ENCODE measurements at regions not wholly inside any gene's neighbourhood (a gene's known extent, or its start where the extent isn't known, plus 50 kb on each side); places are given as distances from the start of the nearest gene placed in this dataset.
A peak's percentile ranks its signal among the peaks of the same experiment; 100 is the strongest.

- Histone ChIP-seq H4K20me1 (ENCODE audit: insufficient read depth) (no peaks in the 10 kb centered on the region), H3K27me3 (replicated peaks; ENCODE audit: insufficient read depth) (no peaks in the 10 kb centered on the region), H3K9me3 (ENCODE audit: low read depth) (no peaks in the 10 kb centered on the region), H3K36me3 (ENCODE audit: low read depth) (no peaks in the 10 kb centered on the region), H3K4me1 (ENCODE audit: insufficient read depth) (peaks cover 33% of the 10 kb centered on the region), H3K4me3 (no peak overlapping the region), H3K79me2 (ENCODE audit: insufficient read depth) (no peaks in the 10 kb centered on the region), H3K27ac (no peak overlapping the region), H2AFZ (peak overlapping the region; percentile 54), H3F3A (ENCODE audit: insufficient read depth) (peaks cover 27% of the 10 kb centered on the region), H3K9me2 (ENCODE audit: insufficient read depth) (no peaks in the 10 kb centered on the region), H3K4me2 (ENCODE audit: unreplicated experiment) (peak overlapping the region; percentile 10), H3K9ac (no peak overlapping the region)
- WGBS, 2 experiments (ENCODE audit: low coverage in 1 of 2, low lambda C conversion rate in 2 of 2, missing lambda C conversion rate in 2 of 2) = 73 to 76% methylated on average over 8 of the region's 8 CpGs
- no peak for TF ChIP-seq EZH2phosphoT487 (IDR thresholded peaks at IDR 0.05; ENCODE audit: insufficient read depth, low read depth)
- no peak for TF ChIP-seq EZH2 (IDR thresholded peaks at IDR 0.05; ENCODE audit: insufficient read depth, poor library complexity, severe bottlenecking)
- in situ Hi-C loops (cut with MboI) = no loop called here
- no peak for DNase-seq
Observed at GRCh38 chr1:101178688-101179491, 57.9 kb upstream of the S1PR1 start.

GRCh38 chr1:101178341-101178687 is 58.5 kb upstream of the S1PR1 start:
- H3K4me2 ChIP-seq (ENCODE audit: unreplicated experiment) = peak overlapping the region; percentile 10
- no peak overlapping the region for H3K27ac ChIP-seq
- no peaks in the 10 kb centered on the region for H4K20me1 ChIP-seq (ENCODE audit: insufficient read depth)
- H3K4me1 ChIP-seq (ENCODE audit: insufficient read depth) = peaks cover 39% of the 10 kb centered on the region
- H3K79me2 ChIP-seq (ENCODE audit: insufficient read depth) = no peaks in the 10 kb centered on the region
- no peaks in the 10 kb centered on the region for H3K36me3 ChIP-seq (ENCODE audit: low read depth)
- peak; percentile 27 for DNase-seq
- no peaks in the 10 kb centered on the region for H3K9me3 ChIP-seq (ENCODE audit: low read depth)
- in situ Hi-C loops (cut with MboI) = no loop called here
- 89 to 100% methylated on average over 1 of the region's 1 CpG for WGBS, 2 experiments (ENCODE audit: low coverage in 1 of 2, low lambda C conversion rate in 2 of 2, missing lambda C conversion rate in 2 of 2)
- H2AFZ ChIP-seq = 0 out of 2 replicates have a peak overlapping the region, but pooled peaks have one; percentile 54
- no peaks in the 10 kb centered on the region for H3K27me3 ChIP-seq (replicated peaks; ENCODE audit: insufficient read depth)
- H3K9ac ChIP-seq = no peak overlapping the region
- H3K4me3 ChIP-seq = no peak overlapping the region
- TF ChIP-seq EZH2 (IDR thresholded peaks at IDR 0.05; ENCODE audit: insufficient read depth, poor library complexity, severe bottlenecking) = no peak
- no peak for TF ChIP-seq EZH2phosphoT487 (IDR thresholded peaks at IDR 0.05; ENCODE audit: insufficient read depth, low read depth)
- H3F3A ChIP-seq (ENCODE audit: insufficient read depth) = peaks cover 33% of the 10 kb centered on the region
- 0 out of 2 replicates have a peak, but pooled peaks cover 2% of the 10 kb centered on the region for H3K9me2 ChIP-seq (ENCODE audit: insufficient read depth)

GRCh38 chr1:101175886-101176285 is 60.9 kb upstream of the S1PR1 start:
- Histone ChIP-seq H3K9ac (peak overlapping the region; percentile 35; the same call in 1 of the 2 replicates), H3K27ac (peak overlapping the region; percentile 83)

GRCh38 chr1:101175466-101175865 is 61.4 kb upstream of the S1PR1 start:
- Histone ChIP-seq H3K9me2 (ENCODE audit: insufficient read depth) (0 out of 2 replicates have a peak, but pooled peaks cover 4% of the 10 kb centered on the region), H3K27me3 (replicated peaks; ENCODE audit: insufficient read depth) (no peaks in the 10 kb centered on the region), H2AFZ (peak overlapping the region; percentile 20; the same call in 1 of the 2 replicates), H3K4me3 (peak overlapping the region; percentile 12; the same call in 1 of the 2 replicates), H3K27ac (peak overlapping the region; percentile 83), H3K4me1 (ENCODE audit: insufficient read depth) (peaks cover 43% of the 10 kb centered on the region), H3K9ac (peak overlapping the region; percentile 35), H3K79me2 (ENCODE audit: insufficient read depth) (no peaks in the 10 kb centered on the region), H3K4me2 (ENCODE audit: unreplicated experiment) (peak overlapping the region; percentile 50), H3K9me3 (ENCODE audit: low read depth) (no peaks in the 10 kb centered on the region), H3F3A (ENCODE audit: insufficient read depth) (peaks cover 37% of the 10 kb centered on the region), H3K36me3 (ENCODE audit: low read depth) (no peaks in the 10 kb centered on the region), H4K20me1 (ENCODE audit: insufficient read depth) (no peaks in the 10 kb centered on the region)
- in situ Hi-C loops (cut with MboI) = no loop called here
- peak; percentile 65 for DNase-seq
- TF ChIP-seq EZH2phosphoT487 (IDR thresholded peaks at IDR 0.05; ENCODE audit: insufficient read depth, low read depth) (no peak), EZH2 (IDR thresholded peaks at IDR 0.05; ENCODE audit: insufficient read depth, poor library complexity, severe bottlenecking) (no peak)
- WGBS, 2 experiments (ENCODE audit: low coverage in 1 of 2, low lambda C conversion rate in 2 of 2, missing lambda C conversion rate in 2 of 2) = 6 to 8% methylated on average over 3 of the region's 3 CpGs

More at GRCh38 chr1:101175886-101176285, 60.9 kb upstream of the S1PR1 start:
- H3K9me3 ChIP-seq (ENCODE audit: low read depth) = no peaks in the 10 kb centered on the region
- no peaks in the 10 kb centered on the region for H3K79me2 ChIP-seq (ENCODE audit: insufficient read depth)
- H3K27me3 ChIP-seq (replicated peaks; ENCODE audit: insufficient read depth) = no peaks in the 10 kb centered on the region
- in situ Hi-C loops (cut with MboI) = no loop called here
- WGBS, 2 experiments (ENCODE audit: low coverage in 1 of 2, low lambda C conversion rate in 2 of 2, missing lambda C conversion rate in 2 of 2) = 5 to 7% methylated on average over 1 of the region's 1 CpG
- DNase-seq = peak; percentile 62
- 0 out of 2 replicates have a peak, but pooled peaks cover 4% of the 10 kb centered on the region for H3K9me2 ChIP-seq (ENCODE audit: insufficient read depth)
- H3K4me1 ChIP-seq (ENCODE audit: insufficient read depth) = peaks cover 43% of the 10 kb centered on the region
- peak overlapping the region; percentile 50 for H3K4me2 ChIP-seq (ENCODE audit: unreplicated experiment)
- H3F3A ChIP-seq (ENCODE audit: insufficient read depth) = peaks cover 37% of the 10 kb centered on the region
- peak overlapping the region; percentile 20; the same call in 1 of the 2 replicates for H2AFZ ChIP-seq
- H3K4me3 ChIP-seq = peak overlapping the region; percentile 12; the same call in 1 of the 2 replicates
- TF ChIP-seq EZH2phosphoT487 (IDR thresholded peaks at IDR 0.05; ENCODE audit: insufficient read depth, low read depth) = no peak
- TF ChIP-seq EZH2 (IDR thresholded peaks at IDR 0.05; ENCODE audit: insufficient read depth, poor library complexity, severe bottlenecking) = no peak
- H4K20me1 ChIP-seq (ENCODE audit: insufficient read depth) = no peaks in the 10 kb centered on the region
- no peaks in the 10 kb centered on the region for H3K36me3 ChIP-seq (ENCODE audit: low read depth)

Measured in GM23248 (cell line).